ENCODE measurements at regions not wholly inside any gene's neighbourhood (a gene's known extent, or its start where the extent isn't known, plus 50 kb on each side); places are given as distances from the start of the nearest gene placed in this dataset.

- no peak for TF ChIP-seq EZH2phosphoT487 (IDR thresholded peaks at IDR 0.05; ENCODE audit: insufficient read depth, low read depth)
- TF ChIP-seq EZH2 (IDR thresholded peaks at IDR 0.05; ENCODE audit: insufficient read depth, poor library complexity, severe bottlenecking): no peak
These were observed 302.2 kb downstream of the BCL11A start for GRCh38 chr2:60251247-60251646.

All from GM23248 (cell line).